MCF 10A (cell line): ENCODE measurements at regions not wholly inside any gene's neighbourhood (a gene's known extent, or its start where the extent isn't known, plus 50 kb on each side); places are given as distances from the start of the nearest gene placed in this dataset.
A peak's percentile ranks its signal among the peaks of the same experiment; 100 is the strongest.

Experiments
- BruUV-seq: library from RNA; stranded (reverse); fragments of 400-500 nt; replicated peaks from 2 replicates; lab custom pipeline; 2021; lab: Mats Ljungman, UMichigan
- CTCF ChIA-PET: fragments of 300-600 bp; sonication (Branson Sonifier 250); formaldehyde crosslinking; extraction: SDS; loops from one replicate; lab custom pipeline; 2021; ENCODE audit warnings: antibody characterized with exemption, inconsistent platforms; lab: Yijun Ruan, JAX
- POLR2A ChIA-PET: fragments of 300-600, 350-650 bp; sonication (Branson Sonifier 250); formaldehyde crosslinking; extraction: SDS; loops from one replicate; lab custom pipeline; 2020; ENCODE audit warnings: antibody characterized with exemption, inconsistent platforms; lab: Yijun Ruan, JAX
- DNase-seq: peaks from one replicate; pipeline ENCODE4 v3.0.0-alpha.2; 2018; ENCODE audit not compliant: unreplicated experiment
- H3K27ac Mint-ChIP-seq: one replicate; pipeline ENCODE4 v1.8.0; 2022; ENCODE audit warnings: mild to moderate bottlenecking, low read depth, mixed read lengths; ENCODE audit not compliant: unreplicated experiment
- H3K27me3 Mint-ChIP-seq: one replicate; pipeline ENCODE4 v1.8.0; 2022; ENCODE audit warnings: mixed read lengths; ENCODE audit not compliant: insufficient read depth, unreplicated experiment
- H3K36me3 Mint-ChIP-seq: one replicate; pipeline ENCODE4 v1.8.0; 2022; ENCODE audit warnings: mild to moderate bottlenecking, moderate library complexity, mixed read lengths; ENCODE audit not compliant: insufficient read depth, unreplicated experiment
- H3K4me1 Mint-ChIP-seq: one replicate; pipeline ENCODE4 v1.8.0; 2022; ENCODE audit warnings: mixed read lengths; ENCODE audit not compliant: insufficient read depth, unreplicated experiment
- H3K4me3 Mint-ChIP-seq: one replicate; pipeline ENCODE4 v1.8.0; 2022; ENCODE audit warnings: mild to moderate bottlenecking, moderate library complexity, mixed read lengths; ENCODE audit not compliant: unreplicated experiment
- H3K9me3 Mint-ChIP-seq: one replicate; pipeline ENCODE4 v1.8.0; 2022; ENCODE audit warnings: mixed read lengths; ENCODE audit not compliant: unreplicated experiment
- CTCF ChIP-seq: fragments of 200-600 bp; IDR thresholded peaks from one replicate; pipeline ENCODE4 v1.8.0; 2022; ENCODE audit warnings: antibody characterized with exemption, mild to moderate bottlenecking; ENCODE audit not compliant: unreplicated experiment
- intact Hi-C: fragments of 100-400 bp; cut with micrococcal nuclease; formaldehyde crosslinking; loops from 2 replicates; pipeline ENCODE4 v1.14.1; 2022

- POLR2A ChIA-PET: interaction anchor here (0.7 to 1.8 kb wide), 6 partner anchors 9 to 69 kb away, joined by 3 to 7 read pairs (median 4); no protein-coding TSS in a partner anchor
- BruUV-seq: no TSS peak
- Mint-ChIP-seq H3K4me3 (no peak overlapping the region), H3K9me3 (no peaks in the 10 kb centered on the region), H3K27me3 (no peaks in the 10 kb centered on the region), H3K27ac (no peak overlapping the region), H3K4me1 (peaks cover 10% of the 10 kb centered on the region), H3K36me3 (no peaks in the 10 kb centered on the region)
- DNase-seq: peak; percentile 72
- TF ChIP-seq CTCF: no peak
- intact Hi-C loops: no loop called here
- CTCF ChIA-PET: no interaction called here
Observed at GRCh38 chr9:86529496-86530275, 175.5 kb upstream of the TUT7 start.

- Mint-ChIP-seq H3K27me3 (no peaks in the 10 kb centered on the region), H3K36me3 (no peaks in the 10 kb centered on the region), H3K4me3 (no peak overlapping the region), H3K9me3 (no peaks in the 10 kb centered on the region), H3K4me1 (peaks cover 10% of the 10 kb centered on the region), H3K27ac (no peak overlapping the region)
- TF ChIP-seq CTCF: no peak
- no peak for DNase-seq
- ChIA-PET POLR2A (interaction anchor here (1.0 kb wide), 1 partner anchor 14 kb away, joined by 3 read pairs; no protein-coding TSS in a partner anchor), CTCF (no interaction called here)
- BruUV-seq: no TSS peak
- intact Hi-C loops: no loop called here
Observed at GRCh38 chr9:86526021-86526420, 171.8 kb upstream of the TUT7 start.

GRCh38 chr9:86525182-86525581, 171.0 kb upstream of the TUT7 start:
- no peak for DNase-seq
- BruUV-seq: no TSS peak
- ChIA-PET POLR2A (interaction anchor here (1.5 kb wide), 1 partner anchor 15 kb away, joined by 3 read pairs; no protein-coding TSS in a partner anchor), CTCF (interaction anchor here (0.9 kb wide), 1 partner anchor 11 kb away, joined by 3 read pairs; no protein-coding TSS in a partner anchor)
- intact Hi-C loops: no loop called here
- H3K27me3 Mint-ChIP-seq: no peaks in the 10 kb centered on the region
- H3K4me1 Mint-ChIP-seq: peaks cover 9% of the 10 kb centered on the region
- no peak overlapping the region for H3K4me3 Mint-ChIP-seq
- H3K9me3 Mint-ChIP-seq: no peaks in the 10 kb centered on the region
- H3K36me3 Mint-ChIP-seq: no peaks in the 10 kb centered on the region
- H3K27ac Mint-ChIP-seq: no peak overlapping the region
- TF ChIP-seq CTCF: no peak

- POLR2A ChIA-PET: interaction anchor here (0.6 kb wide), 1 partner anchor 185 kb away, joined by 3 read pairs; no protein-coding TSS in a partner anchor
- Mint-ChIP-seq H3K9me3 (no peaks in the 10 kb centered on the region), H3K27me3 (no peaks in the 10 kb centered on the region), H3K27ac (no peak overlapping the region), H3K4me3 (no peak overlapping the region), H3K36me3 (no peaks in the 10 kb centered on the region), H3K4me1 (no peaks in the 10 kb centered on the region)
- CTCF ChIA-PET: no interaction called here
- no peak for DNase-seq
- TF ChIP-seq CTCF: no peak
- no TSS peak for BruUV-seq
- intact Hi-C loops: no loop called here
Observed at GRCh38 chr9:86521977-86522376, 167.8 kb upstream of the TUT7 start.
